ENCODE measurements at regions not wholly inside any gene's neighbourhood (a gene's known extent, or its start where the extent isn't known, plus 50 kb on each side); places are given as distances from the start of the nearest gene placed in this dataset.
"Not testable (repeated sequence)": the region's sequence is repeated elsewhere in the genome, so short reads cannot be mapped to it uniquely, and the experiment has no call there.

DNA sequence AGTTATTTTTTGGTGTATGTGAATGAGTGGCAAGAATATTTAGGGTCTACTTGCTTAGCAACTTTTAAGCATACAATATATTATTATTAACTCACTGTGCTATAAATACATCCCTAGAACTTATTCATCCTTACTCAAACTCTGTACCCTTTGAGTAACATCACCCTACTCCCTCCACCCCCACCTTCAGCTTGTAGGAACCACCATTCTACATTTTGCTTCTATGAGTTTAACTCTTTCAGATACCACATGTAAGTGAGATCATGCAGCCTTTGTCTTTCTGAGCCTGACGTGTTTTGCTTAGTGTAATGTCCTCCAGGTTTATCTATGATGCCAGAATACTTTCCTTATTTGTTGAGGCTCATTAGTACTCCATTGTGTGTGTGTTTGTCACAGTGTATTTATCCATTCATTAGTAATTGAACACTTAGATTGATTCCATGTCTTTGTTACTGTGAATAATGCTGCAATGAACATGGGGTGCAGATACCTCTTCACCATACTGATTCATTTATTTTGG lies 526.9 kb downstream of the PYDC2 start:
- DNase-seq (ENCODE audit: extremely low spot score), result no peak
- 52% methylated on average over 1 of the region's 1 CpG for WGBS
- Histone ChIP-seq H3K4me3 (ENCODE audit: low read depth, low read length) (no peak overlapping the region), H3K27ac (ENCODE audit: low read depth) (no peak overlapping the region), H3K4me1 (ENCODE audit: insufficient read depth) (no peaks in the 10 kb centered on the region), H3K36me3 (ENCODE audit: insufficient read depth) (no peaks in the 10 kb centered on the region)

DNA sequence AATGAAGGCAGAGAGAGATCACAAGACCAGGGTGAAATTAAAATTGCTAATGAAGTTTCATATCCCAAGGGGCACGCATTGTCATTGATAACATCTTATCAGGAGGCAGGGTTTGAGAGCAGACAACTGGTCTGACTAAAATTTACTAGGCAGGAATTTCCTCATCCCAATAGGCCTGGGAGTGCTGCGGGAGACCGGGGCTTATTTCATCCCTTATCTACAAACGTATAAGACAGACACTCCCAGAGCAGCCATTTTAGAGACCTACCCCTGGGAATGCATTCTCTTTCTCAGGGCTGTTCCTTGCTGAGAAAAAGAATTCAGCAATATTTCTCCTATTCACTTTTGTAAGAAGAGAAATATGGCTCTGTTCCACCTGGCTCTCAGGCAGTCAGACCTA lies 533.0 kb downstream of the PYDC2 start:
- H3K27ac ChIP-seq (ENCODE audit: low read depth); H3K36me3 ChIP-seq (ENCODE audit: insufficient read depth); H3K4me3 ChIP-seq (ENCODE audit: low read depth, low read length); DNase-seq (ENCODE audit: extremely low spot score); H3K4me1 ChIP-seq (ENCODE audit: insufficient read depth): not testable (repeated sequence)
- 66% methylated on average over 4 of the region's 4 CpGs for WGBS

DNA sequence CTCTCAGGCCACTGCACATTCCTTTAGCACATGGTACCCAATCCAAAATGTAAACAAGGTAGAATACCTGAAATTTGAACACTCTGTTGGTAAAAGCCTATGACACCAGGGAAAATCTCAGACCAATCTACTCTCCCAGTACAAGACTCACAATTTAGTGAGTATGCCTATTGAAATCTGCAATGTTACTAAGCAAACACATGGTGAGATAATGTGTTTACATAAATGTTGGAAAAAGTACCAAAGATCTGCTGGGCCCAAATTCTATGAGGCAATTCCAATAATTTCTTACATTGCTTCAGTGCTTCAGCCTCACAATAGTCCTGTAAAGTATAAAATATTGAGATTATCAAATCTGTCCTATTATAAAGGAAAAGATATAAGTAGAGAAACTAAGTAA lies 536.1 kb downstream of the PYDC2 start:
- Histone ChIP-seq H3K4me3 (ENCODE audit: low read depth, low read length) (no peak overlapping the region), H3K27ac (ENCODE audit: low read depth) (no peak overlapping the region), H3K36me3 (ENCODE audit: insufficient read depth) (no peaks in the 10 kb centered on the region), H3K4me1 (ENCODE audit: insufficient read depth) (no peaks in the 10 kb centered on the region)
- no peak for DNase-seq (ENCODE audit: extremely low spot score)

DNA sequence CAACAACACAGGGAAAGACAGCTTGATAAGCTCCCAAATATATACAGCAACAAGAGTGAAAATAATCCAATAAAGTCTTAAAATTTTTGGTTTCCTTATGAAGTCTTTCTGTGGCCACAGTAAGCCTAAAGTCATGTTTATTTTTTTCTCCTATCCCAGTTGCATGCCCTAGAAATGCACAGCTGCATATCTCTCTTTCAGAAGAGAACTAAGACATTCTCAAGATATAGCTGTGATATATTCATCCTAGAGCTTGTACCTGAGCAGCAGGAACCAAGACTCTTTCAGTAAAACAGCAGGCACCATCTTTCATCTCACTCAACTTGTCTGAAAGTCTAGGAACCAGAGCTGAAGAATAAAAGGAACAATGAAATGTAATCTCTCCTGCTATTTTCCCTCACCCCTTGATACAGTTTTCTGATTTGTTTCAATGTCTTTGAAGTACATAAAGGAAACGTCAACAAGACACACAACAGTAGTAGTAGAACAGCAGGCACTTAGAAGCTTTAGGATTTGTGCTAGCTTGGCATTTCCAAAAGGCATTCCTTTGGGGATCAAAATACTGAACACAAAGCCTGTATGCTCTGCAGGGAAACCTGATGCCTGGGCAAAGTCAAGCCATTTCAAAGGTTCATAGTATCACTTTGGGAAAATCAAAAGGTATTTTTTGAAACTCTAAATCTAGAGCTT lies 536.8 kb downstream of the PYDC2 start:
- no peak overlapping the region for H3K4me3 ChIP-seq (ENCODE audit: low read depth, low read length)
- DNase-seq (ENCODE audit: extremely low spot score), result no peak
- H3K27ac ChIP-seq (ENCODE audit: low read depth), result no peak overlapping the region
- WGBS, result 41% methylated on average over 1 of the region's 1 CpG
- no peaks in the 10 kb centered on the region for H3K4me1 ChIP-seq (ENCODE audit: insufficient read depth)
- no peaks in the 10 kb centered on the region for H3K36me3 ChIP-seq (ENCODE audit: insufficient read depth)

DNA sequence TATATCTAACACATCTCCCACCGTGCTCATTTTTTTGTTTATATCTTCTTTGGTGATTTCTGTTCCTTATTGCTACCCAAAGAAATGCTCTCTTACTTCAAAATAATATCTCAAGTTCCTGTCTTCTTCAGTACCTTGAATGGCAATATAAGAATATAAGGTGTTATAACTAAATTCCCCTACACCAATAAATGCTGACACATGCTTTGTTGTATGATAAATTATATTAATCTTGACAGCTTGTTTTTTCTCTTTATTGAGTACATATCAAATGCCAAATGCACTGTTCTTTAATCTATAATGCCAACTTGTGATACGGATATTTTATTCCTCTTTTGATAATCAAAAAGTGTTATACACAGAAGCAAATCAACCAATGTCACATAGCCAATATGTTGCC lies 540.3 kb downstream of the PYDC2 start:
- DNase-seq (ENCODE audit: extremely low spot score), result no peak
- no peaks in the 10 kb centered on the region for H3K4me1 ChIP-seq (ENCODE audit: insufficient read depth)
- 48% methylated on average over 2 of the region's 2 CpGs for WGBS
- H3K27ac ChIP-seq (ENCODE audit: low read depth), result no peak overlapping the region
- H3K4me3 ChIP-seq (ENCODE audit: low read depth, low read length), result no peak overlapping the region
- H3K36me3 ChIP-seq (ENCODE audit: insufficient read depth), result no peaks in the 10 kb centered on the region

DNA sequence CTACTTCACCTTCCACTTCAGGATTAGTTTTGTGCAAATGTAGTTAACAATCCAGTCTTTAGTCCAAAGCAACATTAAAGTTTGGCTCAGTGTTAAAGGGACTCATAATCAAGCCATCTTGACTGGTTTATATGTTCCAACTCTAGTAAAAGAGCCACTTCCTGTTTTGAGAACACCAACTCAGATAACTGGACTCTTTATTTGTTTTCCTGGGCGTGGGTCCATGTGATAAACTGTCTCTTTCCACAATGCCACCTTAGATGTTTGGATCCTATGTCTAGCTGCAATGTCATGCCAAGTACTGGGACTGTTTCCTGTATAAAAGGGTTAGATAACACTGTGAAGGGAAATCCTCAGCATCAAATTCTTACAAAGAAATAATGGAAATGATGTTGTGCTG lies 545.0 kb downstream of the PYDC2 start:
- Histone ChIP-seq H3K4me1 (ENCODE audit: insufficient read depth) (no peaks in the 10 kb centered on the region), H3K4me3 (ENCODE audit: low read depth, low read length) (no peak overlapping the region), H3K36me3 (ENCODE audit: insufficient read depth) (no peaks in the 10 kb centered on the region), H3K27ac (ENCODE audit: low read depth) (no peak overlapping the region)
- DNase-seq (ENCODE audit: extremely low spot score), result peak; percentile 17
- WGBS, result 11% methylated on average over 1 of the region's 1 CpG

DNA sequence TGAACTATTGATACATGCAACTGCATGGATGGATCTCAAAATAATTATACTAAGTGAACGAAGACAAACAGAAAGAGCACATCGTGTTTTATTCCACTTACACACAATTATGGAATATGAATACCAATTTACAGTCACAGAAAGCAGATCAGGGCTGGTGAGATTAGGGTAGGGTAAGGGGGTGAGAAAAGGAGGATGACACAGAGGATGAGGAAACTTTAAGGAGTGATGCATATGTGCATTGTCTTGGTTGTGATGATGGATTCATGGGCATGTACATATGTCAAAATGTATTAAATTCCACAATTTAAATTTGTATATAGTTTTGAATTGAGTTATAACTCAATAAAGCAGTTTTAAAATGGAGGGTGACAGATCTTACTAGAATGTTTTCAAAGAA lies 548.9 kb downstream of the PYDC2 start:
- Histone ChIP-seq H3K4me3 (ENCODE audit: low read depth, low read length) (no peak overlapping the region), H3K27ac (ENCODE audit: low read depth) (no peak overlapping the region), H3K4me1 (ENCODE audit: insufficient read depth) (no peaks in the 10 kb centered on the region), H3K36me3 (ENCODE audit: insufficient read depth) (no peaks in the 10 kb centered on the region)
- DNase-seq (ENCODE audit: extremely low spot score), result no peak
- WGBS, result 90% methylated on average over 2 of the region's 2 CpGs

DNA sequence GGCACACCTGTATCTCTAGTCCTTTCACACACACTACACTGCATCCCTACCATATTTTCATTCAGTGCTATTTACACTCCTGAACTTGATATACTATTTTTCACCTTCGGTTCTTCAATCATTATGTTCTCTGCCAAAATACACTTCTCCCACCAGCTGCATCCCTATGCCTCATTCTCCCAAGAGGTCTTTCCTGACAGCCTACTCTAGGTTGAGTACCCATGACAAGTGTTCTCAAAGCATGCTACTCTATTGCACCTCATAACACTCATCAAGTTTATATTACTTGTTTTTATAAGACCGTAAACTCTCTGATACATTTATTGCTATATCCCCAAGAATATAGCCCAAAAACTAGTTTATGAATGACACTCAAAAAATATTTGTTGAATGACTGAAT lies 549.5 kb downstream of the PYDC2 start:
- 33% methylated on average over 2 of the region's 2 CpGs for WGBS

DNA sequence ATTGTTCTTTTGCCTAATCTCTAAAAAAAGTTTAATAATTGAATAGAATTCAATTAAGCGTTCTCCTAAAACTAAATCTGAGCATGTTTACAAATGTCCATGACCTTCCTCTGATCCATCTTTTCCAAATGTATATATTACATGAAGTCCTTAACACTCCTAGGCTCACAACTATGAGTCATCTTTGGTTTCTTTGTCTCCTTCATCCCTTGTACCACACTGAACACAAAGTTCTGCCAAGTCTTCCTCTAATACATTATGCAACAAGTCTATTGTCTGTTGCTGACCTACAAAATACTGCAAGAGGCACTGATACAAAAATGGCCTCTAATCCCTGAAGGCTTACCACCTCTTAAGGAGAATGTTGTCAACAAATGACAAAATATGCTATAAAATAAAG lies 550.2 kb downstream of the PYDC2 start:
- Histone ChIP-seq H3K36me3 (ENCODE audit: insufficient read depth) (no peaks in the 10 kb centered on the region), H3K27ac (ENCODE audit: low read depth) (no peak overlapping the region), H3K4me1 (ENCODE audit: insufficient read depth) (no peaks in the 10 kb centered on the region), H3K4me3 (ENCODE audit: low read depth, low read length) (no peak overlapping the region)
- 90% methylated on average over 1 of the region's 1 CpG for WGBS
- DNase-seq (ENCODE audit: extremely low spot score), result no peak

More for the DNA sequence above, 549.5 kb downstream of the PYDC2 start:
- Histone ChIP-seq H3K4me3 (ENCODE audit: low read depth, low read length) (no peak overlapping the region), H3K4me1 (ENCODE audit: insufficient read depth) (no peaks in the 10 kb centered on the region), H3K36me3 (ENCODE audit: insufficient read depth) (no peaks in the 10 kb centered on the region), H3K27ac (ENCODE audit: low read depth) (no peak overlapping the region)
- no peak for DNase-seq (ENCODE audit: extremely low spot score)

DNA sequence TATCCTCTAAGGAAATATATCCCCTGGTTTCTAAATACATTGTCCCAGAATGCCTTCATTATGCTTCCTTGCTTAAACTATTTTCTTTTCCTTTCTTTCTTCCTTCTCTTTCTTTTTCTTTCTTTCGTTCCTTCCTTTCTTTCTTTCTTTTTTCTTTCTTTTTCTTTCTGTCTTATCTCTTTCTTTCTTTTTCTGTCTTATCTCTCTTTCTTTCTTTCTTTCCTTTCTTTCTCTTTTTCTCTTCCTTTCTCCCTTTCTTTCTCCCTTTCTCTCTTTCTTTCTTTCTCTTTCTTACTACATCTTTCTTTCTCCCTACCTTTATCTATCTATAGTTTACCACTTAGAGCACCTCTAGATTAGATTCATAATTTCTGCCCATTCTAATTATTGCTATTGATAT lies 552.1 kb downstream of the PYDC2 start:
- Histone ChIP-seq H3K4me1 (ENCODE audit: insufficient read depth) (no peaks in the 10 kb centered on the region), H3K27ac (ENCODE audit: low read depth) (no peak overlapping the region), H3K4me3 (ENCODE audit: low read depth, low read length) (no peak overlapping the region), H3K36me3 (ENCODE audit: insufficient read depth) (no peaks in the 10 kb centered on the region)
- 79% methylated on average over 1 of the region's 1 CpG for WGBS
- no peak for DNase-seq (ENCODE audit: extremely low spot score)

DNA sequence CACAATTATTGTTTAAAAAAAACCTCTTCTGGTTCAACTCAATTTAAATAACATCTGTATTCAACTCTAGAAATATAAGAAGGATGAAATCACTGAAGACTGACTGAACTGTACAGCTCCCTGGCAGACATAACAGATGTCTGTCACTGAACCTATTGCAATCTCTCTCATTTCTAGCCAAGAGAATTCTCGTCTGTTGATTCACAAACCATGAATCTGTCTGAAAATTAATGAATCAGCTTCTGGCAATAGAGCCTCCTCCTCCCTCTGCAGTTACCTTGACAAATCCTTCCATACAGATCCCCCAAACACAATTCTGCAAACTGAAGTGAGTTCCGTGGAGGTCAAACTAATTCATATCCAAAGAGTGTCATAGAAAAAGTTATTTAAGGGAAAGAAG lies 561.4 kb downstream of the PYDC2 start:
- WGBS, result 64% methylated on average over 2 of the region's 2 CpGs
- no peak for DNase-seq (ENCODE audit: extremely low spot score)
- H3K27ac ChIP-seq (ENCODE audit: low read depth), result no peak overlapping the region
- no peaks in the 10 kb centered on the region for H3K4me1 ChIP-seq (ENCODE audit: insufficient read depth)
- no peaks in the 10 kb centered on the region for H3K36me3 ChIP-seq (ENCODE audit: insufficient read depth)
- no peak overlapping the region for H3K4me3 ChIP-seq (ENCODE audit: low read depth, low read length)

DNA sequence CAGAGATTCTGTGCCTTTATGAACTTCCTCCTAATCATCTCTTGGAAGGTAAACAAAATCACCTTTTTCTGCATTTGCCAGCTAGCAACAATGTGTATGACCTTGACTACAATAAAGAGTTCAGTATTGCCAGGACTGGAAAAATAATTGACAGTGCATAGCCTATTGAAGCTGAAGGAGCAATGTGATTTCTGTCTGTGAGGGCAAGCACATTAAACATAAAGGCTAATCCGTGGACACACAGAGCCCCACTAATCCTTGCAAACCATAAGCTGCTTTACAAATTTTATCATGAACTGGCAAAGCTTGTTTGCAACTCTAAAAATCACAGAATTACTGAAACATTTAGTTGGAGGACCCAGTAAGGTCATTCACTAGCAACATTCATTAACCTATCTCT lies 563.8 kb downstream of the PYDC2 start:
- WGBS, result 37% methylated on average over 1 of the region's 1 CpG
- DNase-seq (ENCODE audit: extremely low spot score), result no peak
- Histone ChIP-seq H3K4me3 (ENCODE audit: low read depth, low read length) (no peak overlapping the region), H3K36me3 (ENCODE audit: insufficient read depth) (no peaks in the 10 kb centered on the region), H3K4me1 (ENCODE audit: insufficient read depth) (no peaks in the 10 kb centered on the region), H3K27ac (ENCODE audit: low read depth) (no peak overlapping the region)

DNA sequence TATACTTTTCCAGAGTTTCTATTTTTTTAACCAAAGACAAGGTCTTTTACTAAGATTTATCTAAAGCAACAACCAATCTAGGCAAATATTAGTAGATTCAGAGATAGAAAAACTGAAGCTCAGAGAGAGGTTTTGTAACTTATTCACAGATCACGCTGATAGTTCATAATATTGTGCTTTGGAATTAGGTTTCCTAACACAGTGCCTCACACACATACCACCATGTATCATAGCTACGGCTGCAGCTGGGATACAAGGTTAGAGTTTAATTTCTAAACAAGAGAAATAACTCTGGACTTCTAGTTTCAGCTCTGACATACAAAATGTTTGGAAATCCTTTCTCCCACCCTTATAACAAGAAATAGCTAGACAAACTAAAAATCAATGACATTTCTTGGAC lies 565.7 kb downstream of the PYDC2 start:
- Histone ChIP-seq H3K27ac (ENCODE audit: low read depth) (no peak overlapping the region), H3K36me3 (ENCODE audit: insufficient read depth) (no peaks in the 10 kb centered on the region), H3K4me3 (ENCODE audit: low read depth, low read length) (no peak overlapping the region), H3K4me1 (ENCODE audit: insufficient read depth) (no peaks in the 10 kb centered on the region)
- 83% methylated on average over 2 of the region's 2 CpGs for WGBS
- DNase-seq (ENCODE audit: extremely low spot score), result no peak

DNA sequence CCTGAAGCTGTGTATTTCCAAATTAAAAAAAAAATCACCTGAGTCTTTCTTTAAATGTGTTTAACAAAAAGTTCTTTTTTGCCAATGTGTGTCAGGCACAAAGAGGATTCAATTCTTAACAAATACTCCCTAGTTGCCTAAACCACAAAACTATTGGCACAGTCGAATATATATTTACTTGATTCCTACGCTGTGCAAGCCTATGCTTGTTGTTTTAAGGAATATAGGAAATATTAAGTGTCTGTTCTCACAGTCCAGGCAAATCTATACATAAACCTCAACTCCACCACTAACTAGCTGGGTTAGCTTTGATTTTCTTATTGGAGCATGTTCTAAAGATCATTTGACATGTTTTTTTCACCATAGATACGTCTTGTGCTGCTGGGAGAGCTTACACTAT lies 571.0 kb downstream of the PYDC2 start:
- Histone ChIP-seq H3K36me3 (ENCODE audit: insufficient read depth) (no peaks in the 10 kb centered on the region), H3K4me1 (ENCODE audit: insufficient read depth) (no peaks in the 10 kb centered on the region), H3K27ac (ENCODE audit: low read depth) (no peak overlapping the region), H3K4me3 (ENCODE audit: low read depth, low read length) (no peak overlapping the region)
- WGBS, result 77% methylated on average over 3 of the region's 3 CpGs
- DNase-seq (ENCODE audit: extremely low spot score), result no peak

DNA sequence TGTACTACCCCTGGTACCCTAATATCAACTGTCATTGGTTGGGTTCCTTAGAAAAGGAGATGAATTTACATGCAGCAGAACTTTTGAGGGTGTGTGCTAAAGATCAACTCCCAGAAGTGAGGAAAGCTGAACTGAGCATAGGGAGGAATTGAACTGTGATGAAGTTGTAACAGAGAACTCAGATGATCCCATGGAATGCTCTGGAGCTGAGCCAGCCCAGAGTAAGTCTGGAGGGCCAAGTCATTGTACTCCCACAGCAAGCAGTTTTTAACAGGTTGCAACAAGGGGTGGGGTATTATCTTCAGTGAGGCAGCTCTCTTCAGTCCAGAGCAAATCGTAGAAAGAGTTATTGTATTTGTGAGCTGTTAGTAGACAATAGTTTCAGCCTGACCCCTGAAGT lies 572.3 kb downstream of the PYDC2 start:
- H3K4me1 ChIP-seq (ENCODE audit: insufficient read depth), result no peaks in the 10 kb centered on the region
- no peak for DNase-seq (ENCODE audit: extremely low spot score)
- H3K4me3 ChIP-seq (ENCODE audit: low read depth, low read length), result no peak overlapping the region
- no peaks in the 10 kb centered on the region for H3K36me3 ChIP-seq (ENCODE audit: insufficient read depth)
- no peak overlapping the region for H3K27ac ChIP-seq (ENCODE audit: low read depth)
- WGBS, result 82% methylated on average over 1 of the region's 1 CpG

All from urinary bladder (tissue), 3 donors.